ENCODE measurements at regions not wholly inside any gene's neighbourhood (a gene's known extent, or its start where the extent isn't known, plus 50 kb on each side); places are given as distances from the start of the nearest gene placed in this dataset.

- no peak for TF ChIP-seq CTCF (optimal IDR thresholded peaks at IDR 0.05 in 1 of 3, IDR thresholded peaks at IDR 0.05 in 1 of 3, conservative IDR thresholded peaks at IDR 0.05 in 1 of 3; ENCODE audit: extremely low read depth in 1 of 3, insufficient read depth in 2 of 3, low read length in 3 of 3)
- TF ChIP-seq EZH2 (IDR thresholded peaks at IDR 0.05; ENCODE audit: low read length), result no peak
Measured at GRCh38 chr20:51886891-51887608, 84.7 kb upstream of the SALL4 start.
